GM21717 (cell line): ENCODE measurements at regions not wholly inside any gene's neighbourhood (a gene's known extent, or its start where the extent isn't known, plus 50 kb on each side); places are given as distances from the start of the nearest gene placed in this dataset.

Experiments
- ATAC-seq: cut with Tn5 transposase; IDR thresholded peaks from one replicate; pipeline ENCODE4 v1.9.1; 2021; ENCODE audit warnings: mild to moderate bottlenecking, moderate library complexity; ENCODE audit not compliant: unreplicated experiment

GRCh38 chr11:127063241-127063640 is 62.7 kb upstream of the KIRREL3 start:
- ATAC-seq, result no peak

- no peak for ATAC-seq
These were observed 61.4 kb upstream of the KIRREL3 start for GRCh38 chr11:127061947-127062346.

- no peak for ATAC-seq
These were observed 59.2 kb upstream of the KIRREL3 start for GRCh38 chr11:127059750-127060149.

- ATAC-seq, result no peak
These were observed 58.7 kb upstream of the KIRREL3 start for GRCh38 chr11:127059286-127059685.

GRCh38 chr11:127058524-127058923 is 58.0 kb upstream of the KIRREL3 start:
- no peak for ATAC-seq

GRCh38 chr11:127057126-127057525 is 56.6 kb upstream of the KIRREL3 start:
- no peak for ATAC-seq

- no peak for ATAC-seq
These were observed 55.9 kb upstream of the KIRREL3 start for GRCh38 chr11:127056338-127056971.

- ATAC-seq, result no peak
These were observed 54.7 kb upstream of the KIRREL3 start for GRCh38 chr11:127055236-127055635.

GRCh38 chr11:127054153-127054552 is 53.6 kb upstream of the KIRREL3 start:
- no peak for ATAC-seq

GRCh38 chr11:127052404-127052803 is 51.8 kb upstream of the KIRREL3 start:
- no peak for ATAC-seq
